ENCODE measurements at regions not wholly inside any gene's neighbourhood (a gene's known extent, or its start where the extent isn't known, plus 50 kb on each side); places are given as distances from the start of the nearest gene placed in this dataset.

DNA sequence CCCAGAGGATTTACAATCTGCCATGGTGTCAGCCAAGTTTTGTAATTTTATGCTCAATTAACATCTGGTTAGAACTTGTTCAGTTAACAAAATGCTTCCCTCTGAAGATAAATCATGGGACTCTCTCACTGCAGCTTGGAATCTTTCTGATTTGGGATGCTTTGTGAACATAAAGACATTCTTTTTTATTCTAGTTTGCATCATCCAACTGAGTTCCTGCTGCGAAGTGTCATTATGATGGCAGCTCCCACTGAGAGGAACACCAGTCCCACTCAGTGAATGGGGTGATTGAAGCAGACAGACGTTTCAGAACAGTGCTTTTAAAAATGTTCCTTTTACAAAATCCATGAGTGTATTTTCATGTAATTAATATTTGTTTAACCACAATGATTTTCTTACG lies 863.8 kb downstream of the TLE4 start:
- intact Hi-C loops (cut with DNase I), result no loop called here
- no peak for DNase-seq

DNA sequence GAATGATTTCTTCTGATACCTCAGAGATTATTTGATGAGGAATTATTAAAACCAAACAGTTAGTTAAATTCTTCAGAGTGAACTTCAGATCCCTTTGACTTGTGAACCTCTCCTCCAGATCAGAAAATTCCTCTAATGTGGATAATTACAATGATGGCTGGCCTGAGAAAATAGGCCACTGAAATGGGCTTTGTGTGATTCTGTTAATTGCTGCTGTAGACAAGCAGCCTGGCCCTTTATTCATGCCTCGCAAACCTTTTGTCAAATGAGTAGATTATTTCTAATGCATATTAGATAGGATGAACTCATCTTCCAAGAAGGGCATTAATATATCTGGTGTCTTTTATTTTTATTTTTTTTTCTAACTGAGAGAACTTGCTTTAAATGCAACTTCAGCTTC lies 855.2 kb downstream of the TLE4 start:
- Histone ChIP-seq H3K27ac (no peak overlapping the region), H3K36me3 (no peaks in the 10 kb centered on the region), H3K9me3 (peaks cover 0 to 11% of the 10 kb centered on the region in 2 donors), H3K4me3 (no peak overlapping the region), H3K4me1 (no peaks in the 10 kb centered on the region), H3K27me3 (no peaks in the 10 kb centered on the region)
- TF ChIP-seq, protein P1, sequence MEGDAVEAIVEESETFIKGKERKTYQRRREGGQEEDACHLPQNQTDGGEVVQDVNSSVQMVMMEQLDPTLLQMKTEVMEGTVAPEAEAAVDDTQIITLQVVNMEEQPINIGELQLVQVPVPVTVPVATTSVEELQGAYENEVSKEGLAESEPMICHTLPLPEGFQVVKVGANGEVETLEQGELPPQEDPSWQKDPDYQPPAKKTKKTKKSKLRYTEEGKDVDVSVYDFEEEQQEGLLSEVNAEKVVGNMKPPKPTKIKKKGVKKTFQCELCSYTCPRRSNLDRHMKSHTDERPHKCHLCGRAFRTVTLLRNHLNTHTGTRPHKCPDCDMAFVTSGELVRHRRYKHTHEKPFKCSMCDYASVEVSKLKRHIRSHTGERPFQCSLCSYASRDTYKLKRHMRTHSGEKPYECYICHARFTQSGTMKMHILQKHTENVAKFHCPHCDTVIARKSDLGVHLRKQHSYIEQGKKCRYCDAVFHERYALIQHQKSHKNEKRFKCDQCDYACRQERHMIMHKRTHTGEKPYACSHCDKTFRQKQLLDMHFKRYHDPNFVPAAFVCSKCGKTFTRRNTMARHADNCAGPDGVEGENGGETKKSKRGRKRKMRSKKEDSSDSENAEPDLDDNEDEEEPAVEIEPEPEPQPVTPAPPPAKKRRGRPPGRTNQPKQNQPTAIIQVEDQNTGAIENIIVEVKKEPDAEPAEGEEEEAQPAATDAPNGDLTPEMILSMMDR (IDR thresholded peaks at IDR 0.05), result no peak
- intact Hi-C loops (cut with DNase I), result no loop called here
- no peak for ATAC-seq
- DNase-seq, result no peak

More for the DNA sequence above, 863.8 kb downstream of the TLE4 start:
- H3K4me3 ChIP-seq, result no peak overlapping the region
- TF ChIP-seq, protein P1 (IDR thresholded peaks at IDR 0.05), result no peak
- H3K4me1 ChIP-seq, result no peaks in the 10 kb centered on the region
- H3K27ac ChIP-seq, result no peak overlapping the region
- H3K27me3 ChIP-seq, result no peaks in the 10 kb centered on the region
- no peaks in the 10 kb centered on the region for H3K36me3 ChIP-seq
- ATAC-seq, result no peak
- no peaks in the 10 kb centered on the region for H3K9me3 ChIP-seq

DNA sequence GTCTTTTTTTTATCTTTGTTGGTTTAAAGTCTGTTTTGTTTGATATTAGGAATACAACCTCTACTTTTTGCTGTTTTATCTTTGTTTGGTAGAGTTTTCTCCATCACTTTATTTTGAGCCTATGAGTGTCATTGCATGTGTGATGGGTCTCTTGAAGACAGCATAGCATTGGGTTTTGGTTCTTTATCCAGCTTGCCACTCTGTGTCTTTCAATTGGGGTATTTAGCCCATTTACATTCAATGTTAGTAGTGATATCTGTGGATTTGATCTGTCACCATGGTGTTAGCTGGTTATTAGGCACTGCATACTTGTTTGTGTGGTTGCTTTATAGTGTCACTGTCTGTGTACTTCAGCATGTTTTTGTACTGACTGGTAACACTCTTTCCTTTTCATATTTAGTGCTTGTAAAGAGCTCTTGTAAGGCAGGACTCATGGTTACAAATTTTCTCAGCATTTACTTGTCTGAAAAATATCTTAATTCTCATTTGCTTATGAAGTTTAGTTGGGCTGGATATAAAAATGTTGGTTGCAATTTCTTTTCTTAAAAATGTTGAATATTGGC lies 845.5 kb downstream of the TLE4 start:
- intact Hi-C loops (cut with DNase I), result no loop called here
- DNase-seq, result no peak
- no peak for ATAC-seq
- H3K4me1 ChIP-seq, result no peaks in the 10 kb centered on the region
- no peaks in the 10 kb centered on the region for H3K36me3 ChIP-seq
- H3K4me3 ChIP-seq, result no peak overlapping the region
- TF ChIP-seq, protein P1 (IDR thresholded peaks at IDR 0.05), result no peak
- H3K9me3 ChIP-seq, result peaks cover 0 to 46% of the 10 kb centered on the region in 2 donors
- no peak overlapping the region for H3K27ac ChIP-seq
- no peaks in the 10 kb centered on the region for H3K27me3 ChIP-seq

DNA sequence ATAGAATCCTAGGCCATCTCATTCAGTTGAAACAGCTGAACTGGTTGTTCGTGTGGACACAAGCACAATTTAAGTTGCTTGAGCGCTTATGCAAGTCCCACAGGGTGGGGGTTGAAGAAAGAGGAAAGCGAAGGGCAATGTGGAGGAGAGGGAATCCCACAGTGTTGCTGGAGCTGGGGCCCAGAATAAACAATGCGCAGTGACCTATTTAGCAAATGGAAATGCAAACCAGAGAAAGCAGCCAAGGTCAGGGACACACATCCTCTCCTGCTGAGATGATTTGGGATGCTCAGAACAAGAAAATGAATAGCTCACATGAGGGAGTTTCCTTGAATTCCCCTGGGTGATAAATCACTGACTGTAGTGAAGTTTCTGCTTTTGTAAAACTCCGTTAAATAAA lies 838.3 kb downstream of the TLE4 start:
- DNase-seq, result peak in 2 of 4 donors; percentile 24 to 41
- Histone ChIP-seq H3K4me3 (no peak overlapping the region), H3K27ac (no peak overlapping the region), H3K9me3 (no peaks in the 10 kb centered on the region), H3K36me3 (no peaks in the 10 kb centered on the region), H3K27me3 (no peaks in the 10 kb centered on the region), H3K4me1 (no peaks in the 10 kb centered on the region)
- intact Hi-C loops (cut with DNase I), result no loop called here
- no peak for ATAC-seq
- TF ChIP-seq, protein P1 (IDR thresholded peaks at IDR 0.05), result no peak

DNA sequence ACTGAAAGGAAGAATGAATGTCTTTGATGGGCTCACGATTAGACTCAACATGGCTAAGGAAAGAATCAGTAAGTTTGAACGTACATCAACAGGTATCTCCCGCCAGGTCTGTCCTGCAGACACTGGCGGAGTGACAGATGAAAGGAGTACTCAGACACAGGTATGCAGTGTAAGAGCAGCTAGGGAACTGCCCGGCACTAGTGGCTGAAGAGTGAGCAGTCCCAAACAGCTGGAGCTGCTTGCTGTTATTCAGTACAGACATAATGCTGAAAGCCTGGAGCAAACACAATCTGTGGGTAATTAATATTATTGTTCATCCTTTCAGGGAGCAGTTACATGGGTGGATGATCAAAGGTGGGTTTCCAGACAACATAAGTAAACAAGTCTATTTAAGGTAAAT lies 835.5 kb downstream of the TLE4 start:
- Histone ChIP-seq H3K27me3 (no peaks in the 10 kb centered on the region), H3K9me3 (no peaks in the 10 kb centered on the region), H3K27ac (no peak overlapping the region), H3K36me3 (no peaks in the 10 kb centered on the region), H3K4me1 (no peaks in the 10 kb centered on the region), H3K4me3 (no peak overlapping the region)
- TF ChIP-seq, protein P1 (IDR thresholded peaks at IDR 0.05), result no peak
- intact Hi-C loops (cut with DNase I), result no loop called here
- DNase-seq (no peak), ATAC-seq (no peak)

Measured in left lung (tissue), 4 donors.